Gastroesophageal sphincter (tissue), 3 donors: ENCODE measurements at regions not wholly inside any gene's neighbourhood (a gene's known extent, or its start where the extent isn't known, plus 50 kb on each side); places are given as distances from the start of the nearest gene placed in this dataset.

ENCODE experiments used
- POLR2A ChIP-seq, 2 donors: fragments of 450-650 bp; IDR thresholded peaks; one replicate each; pipeline ENCODE4 v1.6.1; 2017; ENCODE audit warnings: antibody characterized with exemption in 2 of 2, mild to moderate bottlenecking in 2 of 2, moderate library complexity in 1 of 2
- TF ChIP-seq, protein P1 (sequence below), 4 experiments: fragments of 200-600 bp in 2 of 4; fragments of 450-650 bp in 2 of 4; sonication (generic) in 1 of 4; IDR thresholded peaks; one replicate each; pipeline ENCODE4 v1.5.1; 2017 to 2019; ENCODE audit warnings: antibody characterized with exemption in 4 of 4, mild to moderate bottlenecking in 2 of 4, moderate library complexity in 2 of 4

- TF ChIP-seq, protein P1, sequence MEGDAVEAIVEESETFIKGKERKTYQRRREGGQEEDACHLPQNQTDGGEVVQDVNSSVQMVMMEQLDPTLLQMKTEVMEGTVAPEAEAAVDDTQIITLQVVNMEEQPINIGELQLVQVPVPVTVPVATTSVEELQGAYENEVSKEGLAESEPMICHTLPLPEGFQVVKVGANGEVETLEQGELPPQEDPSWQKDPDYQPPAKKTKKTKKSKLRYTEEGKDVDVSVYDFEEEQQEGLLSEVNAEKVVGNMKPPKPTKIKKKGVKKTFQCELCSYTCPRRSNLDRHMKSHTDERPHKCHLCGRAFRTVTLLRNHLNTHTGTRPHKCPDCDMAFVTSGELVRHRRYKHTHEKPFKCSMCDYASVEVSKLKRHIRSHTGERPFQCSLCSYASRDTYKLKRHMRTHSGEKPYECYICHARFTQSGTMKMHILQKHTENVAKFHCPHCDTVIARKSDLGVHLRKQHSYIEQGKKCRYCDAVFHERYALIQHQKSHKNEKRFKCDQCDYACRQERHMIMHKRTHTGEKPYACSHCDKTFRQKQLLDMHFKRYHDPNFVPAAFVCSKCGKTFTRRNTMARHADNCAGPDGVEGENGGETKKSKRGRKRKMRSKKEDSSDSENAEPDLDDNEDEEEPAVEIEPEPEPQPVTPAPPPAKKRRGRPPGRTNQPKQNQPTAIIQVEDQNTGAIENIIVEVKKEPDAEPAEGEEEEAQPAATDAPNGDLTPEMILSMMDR (IDR thresholded peaks at IDR 0.05), result no peak
- TF ChIP-seq POLR2A (IDR thresholded peaks at IDR 0.05), result no peak
Measured at GRCh38 chr9:27784847-27785713, 211.8 kb upstream of the C9orf72 start.
